Upper lobe of left lung (tissue), 4 donors: ENCODE measurements at regions not wholly inside any gene's neighbourhood (a gene's known extent, or its start where the extent isn't known, plus 50 kb on each side); places are given as distances from the start of the nearest gene placed in this dataset.

Experiments
- EP300 ChIP-seq, 4 donors: sonication (generic); formaldehyde crosslinking; IDR thresholded peaks; one replicate each; pipeline ENCODE4 v1.5.1; 2017; ENCODE audit warnings: antibody characterized with exemption in 4 of 4, control low read depth in 2 of 4
- POLR2A ChIP-seq, 4 donors: fragments of 450-650 bp; IDR thresholded peaks; one replicate each; pipeline ENCODE4 v1.5.1; 2016 to 2017; ENCODE audit warnings: antibody characterized with exemption in 4 of 4, mild to moderate bottlenecking in 2 of 4
- POLR2AphosphoS5 ChIP-seq, 2 donors: sonication (generic); formaldehyde crosslinking; IDR thresholded peaks; one replicate each; pipeline ENCODE4 v1.5.1; 2017; ENCODE audit warnings: antibody characterized with exemption in 2 of 2
- TF ChIP-seq, protein P1 (sequence below), 6 experiments: fragments of 450-650 bp in 4 of 6; fragments of 200-600 bp in 2 of 6; sonication (generic) in 2 of 6; IDR thresholded peaks; one replicate each; pipeline ENCODE4 v1.5.1; 2016 to 2019; ENCODE audit warnings: antibody characterized with exemption in 6 of 6

- TF ChIP-seq, protein P1, sequence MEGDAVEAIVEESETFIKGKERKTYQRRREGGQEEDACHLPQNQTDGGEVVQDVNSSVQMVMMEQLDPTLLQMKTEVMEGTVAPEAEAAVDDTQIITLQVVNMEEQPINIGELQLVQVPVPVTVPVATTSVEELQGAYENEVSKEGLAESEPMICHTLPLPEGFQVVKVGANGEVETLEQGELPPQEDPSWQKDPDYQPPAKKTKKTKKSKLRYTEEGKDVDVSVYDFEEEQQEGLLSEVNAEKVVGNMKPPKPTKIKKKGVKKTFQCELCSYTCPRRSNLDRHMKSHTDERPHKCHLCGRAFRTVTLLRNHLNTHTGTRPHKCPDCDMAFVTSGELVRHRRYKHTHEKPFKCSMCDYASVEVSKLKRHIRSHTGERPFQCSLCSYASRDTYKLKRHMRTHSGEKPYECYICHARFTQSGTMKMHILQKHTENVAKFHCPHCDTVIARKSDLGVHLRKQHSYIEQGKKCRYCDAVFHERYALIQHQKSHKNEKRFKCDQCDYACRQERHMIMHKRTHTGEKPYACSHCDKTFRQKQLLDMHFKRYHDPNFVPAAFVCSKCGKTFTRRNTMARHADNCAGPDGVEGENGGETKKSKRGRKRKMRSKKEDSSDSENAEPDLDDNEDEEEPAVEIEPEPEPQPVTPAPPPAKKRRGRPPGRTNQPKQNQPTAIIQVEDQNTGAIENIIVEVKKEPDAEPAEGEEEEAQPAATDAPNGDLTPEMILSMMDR (IDR thresholded peaks at IDR 0.05): no peak
- TF ChIP-seq POLR2A (IDR thresholded peaks at IDR 0.05) (no peak), EP300 (IDR thresholded peaks at IDR 0.05) (no peak), POLR2AphosphoS5 (IDR thresholded peaks at IDR 0.05) (no peak)
Observed at GRCh38 chr5:130714200-130714599, 450.9 kb downstream of the HINT1 start.
